ENCODE measurements at regions not wholly inside any gene's neighbourhood (a gene's known extent, or its start where the extent isn't known, plus 50 kb on each side); places are given as distances from the start of the nearest gene placed in this dataset.

- Histone ChIP-seq H2AFZ (ENCODE audit: low read length) (no peak overlapping the region), H3K4me2 (ENCODE audit: low read depth, low read length) (no peak overlapping the region), H3K36me3 (replicated peaks in 1 of 2; ENCODE audit: control insufficient read depth in 1 of 2, insufficient read depth in 2 of 2, low read length in 2 of 2) (no peaks in the 10 kb centered on the region), H3K4me1 (ENCODE audit: insufficient read depth, low read length) (no peaks in the 10 kb centered on the region), H3K27me3 (ENCODE audit: control insufficient read depth in 1 of 2, insufficient read depth in 2 of 2, low read length in 2 of 2) (0 out of 5 replicates have a peak, but pooled peaks cover 0 to 4% of the 10 kb centered on the region in 2 experiments), H3K9me3 (ENCODE audit: low read length) (no peaks in the 10 kb centered on the region), H4K20me1 (ENCODE audit: insufficient read depth, low read length) (no peaks in the 10 kb centered on the region), H3K27ac (ENCODE audit: extremely low read length, insufficient read depth, low read length) (no peak overlapping the region), H3K9ac (ENCODE audit: insufficient read depth, low read depth, low read length) (no peak overlapping the region), H3K4me3 (replicated peaks in 1 of 3; ENCODE audit: insufficient read depth in 1 of 3, low read depth in 2 of 3, low read length in 3 of 3) (no peak overlapping the region), H3K79me2 (ENCODE audit: insufficient read depth, low read length) (no peaks in the 10 kb centered on the region)
- ChIA-PET CTCF (ENCODE audit: low intra/inter-chr PET ratio, low total read pairs) (no interaction called here), POLR2A (no interaction called here)
- no peak for FAIRE-seq
- DNase-seq (ENCODE audit: low spot score), result no peak
- no peak for ATAC-seq
- WGBS (ENCODE audit: low lambda C conversion rate), result 11% methylated on average over 6 of the region's 6 CpGs
- in situ Hi-C loops (cut with HindIII; ENCODE audit: extremely low pct_ligation_motif_present, low pct_unique_long_range_greater_than_20kb), result no loop called here
- BruUV-seq (replicated peaks), result no TSS peak
- intact Hi-C loops (cut with micrococcal nuclease; ENCODE audit: unreplicated experiment), result no loop called here
- TF ChIP-seq ZKSCAN1 (IDR thresholded peaks at IDR 0.05; ENCODE audit: low read length) (no peak), MAFK (conservative IDR thresholded peaks at IDR 0.05 in 1 of 2, IDR thresholded peaks at IDR 0.05 in 1 of 2; ENCODE audit: low read length in 2 of 2) (peak in 1 of 2 experiments; percentile 25; a peak in 1 of 4 replicates)
These were observed 85.6 kb upstream of the CARMIL1 start for GRCh38 chr6:25193460-25194171.

GRCh38 chr6:25194172-25194678 lies 84.9 kb upstream of the CARMIL1 start:
- Histone ChIP-seq H3K4me1 (ENCODE audit: insufficient read depth, low read length) (no peaks in the 10 kb centered on the region), H4K20me1 (ENCODE audit: insufficient read depth, low read length) (no peaks in the 10 kb centered on the region), H3K36me3 (replicated peaks in 1 of 2; ENCODE audit: control insufficient read depth in 1 of 2, insufficient read depth in 2 of 2, low read length in 2 of 2) (no peaks in the 10 kb centered on the region), H3K4me3 (replicated peaks in 1 of 3; ENCODE audit: insufficient read depth in 1 of 3, low read depth in 2 of 3, low read length in 3 of 3) (no peak overlapping the region), H3K9ac (ENCODE audit: insufficient read depth, low read depth, low read length) (no peak overlapping the region), H3K4me2 (ENCODE audit: low read depth, low read length) (no peak overlapping the region), H3K79me2 (ENCODE audit: insufficient read depth, low read length) (no peaks in the 10 kb centered on the region), H3K27ac (ENCODE audit: extremely low read length, insufficient read depth, low read length) (no peak overlapping the region), H3K9me3 (ENCODE audit: low read length) (no peaks in the 10 kb centered on the region), H3K27me3 (ENCODE audit: control insufficient read depth in 1 of 2, insufficient read depth in 2 of 2, low read length in 2 of 2) (0 out of 5 replicates have a peak, but pooled peaks cover 0 to 4% of the 10 kb centered on the region in 2 experiments), H2AFZ (ENCODE audit: low read length) (no peak overlapping the region)
- intact Hi-C loops (cut with micrococcal nuclease; ENCODE audit: unreplicated experiment), result no loop called here
- ChIA-PET POLR2A (no interaction called here), CTCF (ENCODE audit: low intra/inter-chr PET ratio, low total read pairs) (no interaction called here)
- DNase-seq (ENCODE audit: low spot score) (no peak), FAIRE-seq (no peak), ATAC-seq (no peak)
- BruUV-seq (replicated peaks), result no TSS peak
- in situ Hi-C loops (cut with HindIII; ENCODE audit: extremely low pct_ligation_motif_present, low pct_unique_long_range_greater_than_20kb), result no loop called here
- WGBS (ENCODE audit: low lambda C conversion rate), result 30% methylated on average over 8 of the region's 8 CpGs
- TF ChIP-seq PRDM15 (CRISPR knock-in tag; IDR thresholded peaks at IDR 0.05) (no peak), ERF (CRISPR knock-in tag; IDR thresholded peaks at IDR 0.05) (no peak), FOXO4 (CRISPR knock-in tag; conservative IDR thresholded peaks at IDR 0.05) (no peak), ZBTB44 (CRISPR knock-in tag; IDR thresholded peaks at IDR 0.05) (no peak), CSRNP1 (CRISPR knock-in tag; IDR thresholded peaks at IDR 0.05) (no peak)
